Endothelial cell of umbilical vein (primary cell): ENCODE measurements at regions not wholly inside any gene's neighbourhood (a gene's known extent, or its start where the extent isn't known, plus 50 kb on each side); places are given as distances from the start of the nearest gene placed in this dataset.

Experiments used
- BruUV-seq: library from RNA; stranded (reverse); fragments of 400-500 nt; replicated peaks from 2 replicates; lab custom pipeline; 2021; lab: Mats Ljungman, UMichigan
- CTCF ChIA-PET: fragments of 300-600, 350-600 bp; sonication (Branson Sonifier 250); formaldehyde crosslinking; loops from one replicate; lab custom pipeline; 2021; ENCODE audit warnings: antibody characterized with exemption, inconsistent platforms; lab: Charles Lee
- POLR2A ChIA-PET: fragments of 300-600, 350-600 bp; sonication (Branson Sonifier 250); formaldehyde crosslinking; loops from one replicate; lab custom pipeline; 2021; ENCODE audit warnings: antibody characterized with exemption, inconsistent platforms; lab: Charles Lee
- DNase-seq: peaks from one replicate; pipeline ENCODE4 v3.0.0-alpha.2; 2011; ENCODE audit warnings: low read depth, low spot score
- FAIRE-seq: peaks from 2 replicates; lab custom pipeline; 2011; peaks lifted over from hg19 to GRCh38; lab: Jason Lieb, UNC
- H2AFZ ChIP-seq: 2 replicates; pipeline ENCODE4 v1.6.0; 2012; ENCODE audit warnings: low read depth, low read length, control low read depth, inconsistent platforms
- H3K27ac ChIP-seq: 2 replicates; pipeline ENCODE4 v1.5.1; 2011; ENCODE audit warnings: low read depth, mild to moderate bottlenecking, control low read depth, low read length, moderate library complexity; ENCODE audit not compliant: insufficient read depth
- H3K27me3 ChIP-seq, 2 experiments: 2 replicates each; pipeline versions ENCODE4 v1.6.0 to v1.6.1; 2011; ENCODE audit warnings: low read length in 2 of 2, mixed read lengths in 1 of 2; ENCODE audit not compliant: control insufficient read depth in 2 of 2, insufficient read depth in 2 of 2
- H3K36me3 ChIP-seq, 2 experiments: 2 replicates in 1 of 2; 3 replicates in 1 of 2; pipeline ENCODE4 v1.5.1; 2011; ENCODE audit warnings: low read length in 2 of 2, mild to moderate bottlenecking in 1 of 2, moderate library complexity in 1 of 2; ENCODE audit not compliant: control insufficient read depth in 2 of 2, insufficient read depth in 2 of 2; ENCODE audit errors: extremely low read depth in 1 of 2
- H3K4me1 ChIP-seq: 3 replicates; pipeline ENCODE4 v1.5.1; 2011; ENCODE audit warnings: mild to moderate bottlenecking, low read length; ENCODE audit not compliant: control insufficient read depth, insufficient read depth; ENCODE audit errors: extremely low read depth
- H3K4me2 ChIP-seq: 2 replicates; pipeline ENCODE4 v1.6.1; 2011; ENCODE audit warnings: low read length, control low read depth, mixed read lengths; ENCODE audit not compliant: insufficient read depth
- H3K4me3 ChIP-seq, 3 experiments: fragments of 200-600 bp in 1 of 3; sonication (generic), shearing (Covaris generic) in 1 of 3; replicated peaks in 1 of 3; 2 replicates each; pipeline ENCODE4 v1.5.1; 2011 to 2016; ENCODE audit warnings: control low read depth in 3 of 3, low read length in 3 of 3, mild to moderate bottlenecking in 2 of 3, inconsistent platforms in 1 of 3, low read depth in 1 of 3, moderate library complexity in 1 of 3; ENCODE audit not compliant: insufficient read depth in 1 of 3
- H3K79me2 ChIP-seq: 2 replicates; pipeline ENCODE4 v1.6.0; 2012; ENCODE audit warnings: low read length, inconsistent platforms; ENCODE audit not compliant: control insufficient read depth, insufficient read depth
- H3K9ac ChIP-seq: replicated peaks from 2 replicates; pipeline ENCODE3; 2011; ENCODE audit warnings: low read length, control low read depth; ENCODE audit not compliant: insufficient read depth; ENCODE audit errors: extremely low read depth
- H3K9me1 ChIP-seq: replicated peaks from 3 replicates; pipeline ENCODE4 v1.6.0; 2011; ENCODE audit warnings: mild to moderate bottlenecking, low read length; ENCODE audit not compliant: control insufficient read depth, insufficient read depth; ENCODE audit errors: extremely low read depth
- H3K9me3 ChIP-seq: replicated peaks from 2 replicates; pipeline ENCODE4 v1.5.1; 2012; ENCODE audit warnings: low read length, inconsistent platforms; ENCODE audit not compliant: control insufficient read depth, insufficient read depth
- H4K20me1 ChIP-seq: replicated peaks from 2 replicates; pipeline ENCODE3; 2011; ENCODE audit warnings: mild to moderate bottlenecking, low read length; ENCODE audit not compliant: control insufficient read depth, insufficient read depth; ENCODE audit errors: extremely low read depth
- CTCF ChIP-seq, 2 donors: IDR thresholded peaks; 1 replicate in 1 of 2; 2 replicates in 1 of 2; pipeline ENCODE4 v1.5.1; 2011; ENCODE audit warnings: low read length in 2 of 2, mild to moderate bottlenecking in 2 of 2, moderate library complexity in 2 of 2, control low read depth in 1 of 2, inconsistent platforms in 1 of 2, low read depth in 1 of 2; ENCODE audit not compliant: insufficient read depth in 1 of 2; ENCODE audit errors: extremely low read depth in 1 of 2
- EZH2 ChIP-seq: IDR thresholded peaks from 2 replicates; pipeline ENCODE4 v1.6.1; 2012; ENCODE audit warnings: borderline replicate concordance, low read depth, mild to moderate bottlenecking, moderate library complexity, low read length, inconsistent platforms; ENCODE audit not compliant: severe bottlenecking
- FOS ChIP-seq: IDR thresholded peaks from 2 replicates; pipeline ENCODE4 v1.6.1; 2011; ENCODE audit warnings: mild to moderate bottlenecking, low read length, moderate library complexity, borderline replicate concordance; ENCODE audit not compliant: insufficient read depth
- GATA2 ChIP-seq: IDR thresholded peaks from 2 replicates; pipeline ENCODE4 v1.7.0; 2011; ENCODE audit warnings: low read depth, mild to moderate bottlenecking, moderate library complexity, mixed read lengths, low read length; ENCODE audit not compliant: insufficient read length, insufficient read depth
- JUN ChIP-seq: IDR thresholded peaks from 2 replicates; pipeline ENCODE4 v1.6.1; 2011; ENCODE audit warnings: borderline replicate concordance, low read depth; ENCODE audit not compliant: insufficient read length, insufficient read depth
- MYC ChIP-seq: IDR thresholded peaks from one replicate; pipeline ENCODE4 v1.6.1; 2011; ENCODE audit warnings: mild to moderate bottlenecking, low read depth, low read length
- POLR2A ChIP-seq: IDR thresholded peaks from 2 replicates; pipeline ENCODE4 v1.6.1; 2012; ENCODE audit warnings: low read depth, mild to moderate bottlenecking, control low read depth, low read length
- POLR2AphosphoS5 ChIP-seq: IDR thresholded peaks from 2 replicates; pipeline ENCODE4 v1.6.1; 2012; ENCODE audit warnings: low read depth, mild to moderate bottlenecking, control low read depth, low read length, moderate library complexity; ENCODE audit not compliant: insufficient read depth
- dilution Hi-C: fragments of 300-500 bp; cut with MboI; formaldehyde crosslinking; loops from one replicate; pipeline ENCODE4 v1.15.0; 2019; ENCODE audit warnings: low sequenced_read_pairs; ENCODE audit not compliant: extremely low pct_ligation_motif_present
- intact Hi-C: fragments of 100-400 bp; cut with micrococcal nuclease; formaldehyde crosslinking; loops from one replicate; pipeline ENCODE4 v1.10.0; 2022
- TF ChIP-seq, protein P1 (sequence below): IDR thresholded peaks from 2 replicates; pipeline ENCODE4 v1.6.1; 2011; ENCODE audit not compliant: insufficient read depth, insufficient read length

DNA sequence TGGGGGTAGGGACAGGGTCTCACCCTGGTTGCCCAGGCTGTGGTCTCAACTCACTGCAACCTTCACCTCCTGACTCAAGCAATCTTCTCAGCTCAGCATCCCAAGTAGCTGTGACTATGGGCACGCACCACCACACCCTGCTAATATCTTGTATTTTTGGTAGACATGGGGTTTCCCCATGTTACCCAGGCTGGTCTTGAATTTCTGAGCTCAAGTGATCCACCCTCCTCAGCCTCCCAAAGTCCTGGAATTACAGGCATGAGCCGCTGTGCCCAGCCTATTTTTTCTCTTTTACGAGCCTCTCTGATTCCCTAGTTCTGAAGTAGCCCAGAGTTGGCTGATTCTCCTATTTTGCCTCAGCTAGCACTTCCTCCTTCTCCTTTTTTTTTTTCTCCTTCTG is 83.6 kb downstream of the ZNF280B start:
- no peak overlapping the region for H2AFZ ChIP-seq
- H3K4me3 ChIP-seq, result no peak overlapping the region
- no TSS peak for BruUV-seq
- no peaks in the 10 kb centered on the region for H4K20me1 ChIP-seq
- TF ChIP-seq, protein P1, sequence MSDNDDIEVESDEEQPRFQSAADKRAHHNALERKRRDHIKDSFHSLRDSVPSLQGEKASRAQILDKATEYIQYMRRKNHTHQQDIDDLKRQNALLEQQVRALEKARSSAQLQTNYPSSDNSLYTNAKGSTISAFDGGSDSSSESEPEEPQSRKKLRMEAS, result no peak
- TF ChIP-seq EZH2 (no peak), POLR2A (no peak), GATA2 (no peak), POLR2AphosphoS5 (no peak), CTCF (IDR thresholded peaks at IDR 0.05; ENCODE audit: extremely low read depth in 1 of 2, insufficient read depth in 1 of 2, low read depth in 1 of 2, low read length in 2 of 2) (no peak), JUN (no peak), MYC (no peak), FOS (no peak)
- H3K4me1 ChIP-seq, result no peaks in the 10 kb centered on the region
- DNase-seq (no peak), FAIRE-seq (no peak)
- H3K4me2 ChIP-seq, result no peak overlapping the region
- no peaks in the 10 kb centered on the region for H3K36me3 ChIP-seq
- peaks cover 8% of the 10 kb centered on the region in 2 experiments for H3K27me3 ChIP-seq
- ChIA-PET POLR2A (no interaction called here), CTCF (interaction anchor here (1.1 kb wide), 1 partner anchor 229 kb away, joined by 3 read pairs; no protein-coding TSS in a partner anchor)
- H3K9me3 ChIP-seq, result no peaks in the 10 kb centered on the region
- dilution Hi-C loops, result no loop called here
- intact Hi-C loops, result loop anchor here (5.0 kb wide), 1 partner anchor 218 kb away; no protein-coding TSS in a partner anchor
- no peak overlapping the region for H3K27ac ChIP-seq
- H3K9ac ChIP-seq, result no peak overlapping the region
- no peaks in the 10 kb centered on the region for H3K9me1 ChIP-seq
- no peaks in the 10 kb centered on the region for H3K79me2 ChIP-seq
